ENCODE measurements at regions not wholly inside any gene's neighbourhood (a gene's known extent, or its start where the extent isn't known, plus 50 kb on each side); places are given as distances from the start of the nearest gene placed in this dataset.

- CTCF ChIA-PET, result no interaction called here
- POLR2A ChIA-PET, result no interaction called here
Observed at GRCh38 chr12:74963867-74964331, 245.7 kb downstream of the KCNC2 start.

GRCh38 chr12:74964390-74964789 lies 245.2 kb downstream of the KCNC2 start:
- ChIA-PET POLR2A (no interaction called here), CTCF (no interaction called here)
- no peak for TF ChIP-seq CTCF (IDR thresholded peaks at IDR 0.05; ENCODE audit: insufficient read depth, low read depth, low read length)
- no peak for DNase-seq (ENCODE audit: low read depth)
- Histone ChIP-seq H3K4me3 (ENCODE audit: low read depth, low read length) (no peak overlapping the region), H3K36me3 (ENCODE audit: control insufficient read depth, insufficient read depth, low read length) (no peaks in the 10 kb centered on the region), H3K27me3 (ENCODE audit: control insufficient read depth, insufficient read depth, low read length) (no peaks in the 10 kb centered on the region)

More at GRCh38 chr12:74963867-74964331, 245.7 kb downstream of the KCNC2 start:
- Histone ChIP-seq H3K4me3 (ENCODE audit: low read depth, low read length) (no peak overlapping the region), H3K27me3 (ENCODE audit: control insufficient read depth, insufficient read depth, low read length) (no peaks in the 10 kb centered on the region), H3K36me3 (ENCODE audit: control insufficient read depth, insufficient read depth, low read length) (no peaks in the 10 kb centered on the region)
- no peak for DNase-seq (ENCODE audit: low read depth)
- TF ChIP-seq CTCF (IDR thresholded peaks at IDR 0.05; ENCODE audit: insufficient read depth, low read depth, low read length), result no peak

GRCh38 chr12:74971201-74971600 lies 238.4 kb downstream of the KCNC2 start:
- no peak for TF ChIP-seq CTCF (IDR thresholded peaks at IDR 0.05; ENCODE audit: insufficient read depth, low read depth, low read length)
- POLR2A ChIA-PET, result no interaction called here
- no peaks in the 10 kb centered on the region for H3K27me3 ChIP-seq (ENCODE audit: control insufficient read depth, insufficient read depth, low read length)
- H3K36me3 ChIP-seq (ENCODE audit: control insufficient read depth, insufficient read depth, low read length), result no peaks in the 10 kb centered on the region
- DNase-seq (ENCODE audit: low read depth), result no peak
- no peak overlapping the region for H3K4me3 ChIP-seq (ENCODE audit: low read depth, low read length)
- CTCF ChIA-PET, result no interaction called here

- Histone ChIP-seq H3K36me3 (ENCODE audit: control insufficient read depth, insufficient read depth, low read length) (no peaks in the 10 kb centered on the region), H3K27me3 (ENCODE audit: control insufficient read depth, insufficient read depth, low read length) (no peaks in the 10 kb centered on the region), H3K4me3 (ENCODE audit: low read depth, low read length) (no peak overlapping the region)
- ChIA-PET CTCF (interaction anchor here (1.2 kb wide), 1 partner anchor 50 kb away, joined by 3 read pairs; no protein-coding TSS in a partner anchor), POLR2A (no interaction called here)
- TF ChIP-seq CTCF (IDR thresholded peaks at IDR 0.05; ENCODE audit: insufficient read depth, low read depth, low read length), result no peak
- no peak for DNase-seq (ENCODE audit: low read depth)
Observed at GRCh38 chr12:74977832-74978481, 231.7 kb downstream of the KCNC2 start.

- DNase-seq (ENCODE audit: low read depth), result no peak
- ChIA-PET POLR2A (no interaction called here), CTCF (no interaction called here)
- no peaks in the 10 kb centered on the region for H3K27me3 ChIP-seq (ENCODE audit: control insufficient read depth, insufficient read depth, low read length)
- TF ChIP-seq CTCF (IDR thresholded peaks at IDR 0.05; ENCODE audit: insufficient read depth, low read depth, low read length), result no peak
- no peak overlapping the region for H3K4me3 ChIP-seq (ENCODE audit: low read depth, low read length)
- no peaks in the 10 kb centered on the region for H3K36me3 ChIP-seq (ENCODE audit: control insufficient read depth, insufficient read depth, low read length)
Observed at GRCh38 chr12:74980510-74980909, 229.1 kb downstream of the KCNC2 start.

All from BJ (cell line).